ENCODE measurements at regions not wholly inside any gene's neighbourhood (a gene's known extent, or its start where the extent isn't known, plus 50 kb on each side); places are given as distances from the start of the nearest gene placed in this dataset.

- no peaks in the 10 kb centered on the region for H3K36me3 ChIP-seq
- no peak overlapping the region for H3K27ac ChIP-seq
- TF ChIP-seq CTCF (IDR thresholded peaks at IDR 0.05) = no peak
- ATAC-seq = no peak
- no peak for DNase-seq
- H3K9me3 ChIP-seq = peaks cover 9% of the 10 kb centered on the region
- peaks cover 14% of the 10 kb centered on the region for H3K27me3 ChIP-seq (ENCODE audit: low read depth)
- no peaks in the 10 kb centered on the region for H3K4me1 ChIP-seq
- intact Hi-C loops (cut with DNase I) = no loop called here
- no peak overlapping the region for H3K4me3 ChIP-seq
Measured at GRCh38 chr5:175765858-175766257, 105.5 kb upstream of the CPLX2 start.

- Histone ChIP-seq H3K9me3 (peaks cover 9% of the 10 kb centered on the region), H3K27ac (no peak overlapping the region), H3K36me3 (no peaks in the 10 kb centered on the region), H3K4me3 (no peak overlapping the region), H3K27me3 (ENCODE audit: low read depth) (peaks cover 20% of the 10 kb centered on the region), H3K4me1 (no peaks in the 10 kb centered on the region)
- TF ChIP-seq CTCF (IDR thresholded peaks at IDR 0.05) = no peak
- intact Hi-C loops (cut with DNase I) = no loop called here
- DNase-seq (no peak), ATAC-seq (no peak)
Measured at GRCh38 chr5:175766963-175767362, 104.4 kb upstream of the CPLX2 start.

- no peak for DNase-seq
- intact Hi-C loops (cut with DNase I) = no loop called here
- Histone ChIP-seq H3K9me3 (no peaks in the 10 kb centered on the region), H3K27ac (no peak overlapping the region), H3K4me1 (no peaks in the 10 kb centered on the region), H3K36me3 (no peaks in the 10 kb centered on the region), H3K4me3 (no peak overlapping the region), H3K27me3 (ENCODE audit: low read depth) (peaks cover 48% of the 10 kb centered on the region)
- ATAC-seq = no peak
- no peak for TF ChIP-seq CTCF (IDR thresholded peaks at IDR 0.05)
Measured at GRCh38 chr5:175772747-175773533, 98.4 kb upstream of the CPLX2 start.

- Histone ChIP-seq H3K27me3 (ENCODE audit: low read depth) (peaks cover 48% of the 10 kb centered on the region), H3K9me3 (no peaks in the 10 kb centered on the region), H3K4me1 (no peaks in the 10 kb centered on the region), H3K4me3 (no peak overlapping the region), H3K36me3 (no peaks in the 10 kb centered on the region), H3K27ac (no peak overlapping the region)
- DNase-seq (no peak), ATAC-seq (no peak)
- no peak for TF ChIP-seq CTCF (IDR thresholded peaks at IDR 0.05)
- intact Hi-C loops (cut with DNase I) = no loop called here
Measured at GRCh38 chr5:175773534-175774070, 97.8 kb upstream of the CPLX2 start.

GRCh38 chr5:175775416-175775815 is 96.0 kb upstream of the CPLX2 start:
- Histone ChIP-seq H3K27ac (no peak overlapping the region), H3K9me3 (no peaks in the 10 kb centered on the region), H3K27me3 (ENCODE audit: low read depth) (peaks cover 46% of the 10 kb centered on the region), H3K4me1 (no peaks in the 10 kb centered on the region), H3K4me3 (no peak overlapping the region), H3K36me3 (no peaks in the 10 kb centered on the region)
- TF ChIP-seq CTCF (IDR thresholded peaks at IDR 0.05) = no peak
- intact Hi-C loops (cut with DNase I) = no loop called here
- DNase-seq (no peak), ATAC-seq (no peak)

Data from lower lobe of right lung (tissue), 2 donors.